HFF-Myc (cell line): ENCODE measurements at regions not wholly inside any gene's neighbourhood (a gene's known extent, or its start where the extent isn't known, plus 50 kb on each side); places are given as distances from the start of the nearest gene placed in this dataset.

ENCODE experiments used
- DNase-seq: peaks from one replicate; pipeline ENCODE4 v3.0.0-alpha.2; 2011; ENCODE audit warnings: low read depth; ENCODE audit errors: extremely low read depth
- H3K4me3 ChIP-seq: replicated peaks from 2 replicates; pipeline ENCODE4 v1.5.1; 2011; ENCODE audit warnings: low read depth, mild to moderate bottlenecking, control low read depth, low read length
- TF ChIP-seq, protein P1 (sequence below): IDR thresholded peaks from 2 replicates; pipeline ENCODE4 v1.5.1; 2012; ENCODE audit warnings: mild to moderate bottlenecking, low read depth, low read length, control low read depth; ENCODE audit errors: missing control alignments

DNA sequence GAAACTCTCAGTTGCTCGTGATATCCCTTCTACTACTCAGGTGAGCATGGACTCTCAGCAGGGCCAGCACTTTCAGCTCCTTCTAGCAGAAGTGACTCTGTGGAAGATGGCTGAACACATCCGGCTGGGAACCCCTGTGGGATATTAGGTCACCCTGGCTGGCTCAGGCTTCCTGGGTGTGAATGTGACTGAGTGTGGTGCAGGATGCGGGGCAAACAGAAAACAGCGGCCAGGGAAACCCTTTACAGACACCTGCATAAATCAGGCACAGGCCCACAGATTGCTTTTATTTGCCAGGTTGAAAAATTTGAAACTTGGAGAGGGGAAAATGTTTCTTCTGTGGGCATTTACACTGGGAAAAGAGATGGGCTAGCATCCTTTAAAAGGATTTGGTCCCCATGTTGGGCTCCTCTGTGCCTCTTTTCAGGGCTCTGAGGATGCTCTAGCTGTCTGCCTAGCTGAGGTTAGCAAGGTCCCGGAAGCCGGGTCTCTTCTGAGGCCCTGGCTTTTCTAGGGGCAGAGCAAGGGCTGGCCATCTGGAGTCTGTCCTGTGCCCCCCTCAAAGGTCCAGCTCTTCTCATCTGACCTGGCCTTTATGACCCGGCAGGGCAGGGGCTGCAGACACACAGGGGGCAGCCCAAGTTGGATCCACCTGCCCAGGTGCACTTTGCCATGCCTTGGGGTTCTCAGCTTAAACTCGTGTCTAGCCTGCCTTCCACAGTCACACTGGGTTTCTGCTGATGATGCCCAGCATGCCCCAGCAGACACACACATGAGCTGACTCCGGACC, 243.0 kb downstream of the SIPA1L2 start:
- TF ChIP-seq, protein P1, sequence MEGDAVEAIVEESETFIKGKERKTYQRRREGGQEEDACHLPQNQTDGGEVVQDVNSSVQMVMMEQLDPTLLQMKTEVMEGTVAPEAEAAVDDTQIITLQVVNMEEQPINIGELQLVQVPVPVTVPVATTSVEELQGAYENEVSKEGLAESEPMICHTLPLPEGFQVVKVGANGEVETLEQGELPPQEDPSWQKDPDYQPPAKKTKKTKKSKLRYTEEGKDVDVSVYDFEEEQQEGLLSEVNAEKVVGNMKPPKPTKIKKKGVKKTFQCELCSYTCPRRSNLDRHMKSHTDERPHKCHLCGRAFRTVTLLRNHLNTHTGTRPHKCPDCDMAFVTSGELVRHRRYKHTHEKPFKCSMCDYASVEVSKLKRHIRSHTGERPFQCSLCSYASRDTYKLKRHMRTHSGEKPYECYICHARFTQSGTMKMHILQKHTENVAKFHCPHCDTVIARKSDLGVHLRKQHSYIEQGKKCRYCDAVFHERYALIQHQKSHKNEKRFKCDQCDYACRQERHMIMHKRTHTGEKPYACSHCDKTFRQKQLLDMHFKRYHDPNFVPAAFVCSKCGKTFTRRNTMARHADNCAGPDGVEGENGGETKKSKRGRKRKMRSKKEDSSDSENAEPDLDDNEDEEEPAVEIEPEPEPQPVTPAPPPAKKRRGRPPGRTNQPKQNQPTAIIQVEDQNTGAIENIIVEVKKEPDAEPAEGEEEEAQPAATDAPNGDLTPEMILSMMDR = no peak
- no peak for DNase-seq
- H3K4me3 ChIP-seq = no peak overlapping the region

DNA sequence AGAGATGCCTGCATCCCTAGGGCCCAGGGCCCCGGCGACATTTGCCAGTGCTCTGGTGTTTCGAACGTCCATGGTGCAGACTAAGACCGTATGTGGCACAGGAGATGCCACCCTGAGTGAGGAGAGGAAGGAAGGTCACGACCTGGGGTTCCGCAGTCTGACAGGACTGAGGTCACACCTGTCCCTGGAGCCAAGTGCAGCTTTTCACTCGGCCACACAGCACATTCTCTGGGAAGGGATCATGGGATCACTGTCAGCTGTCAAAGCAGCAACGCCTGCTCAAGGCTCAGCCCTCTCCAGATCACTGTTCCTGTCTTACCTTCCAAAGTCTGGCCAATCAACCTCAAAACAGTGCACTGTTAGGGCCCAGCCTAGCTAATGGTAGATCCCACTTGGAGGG, 243.6 kb downstream of the SIPA1L2 start:
- TF ChIP-seq, protein P1 = no peak
- no peak for DNase-seq

DNA sequence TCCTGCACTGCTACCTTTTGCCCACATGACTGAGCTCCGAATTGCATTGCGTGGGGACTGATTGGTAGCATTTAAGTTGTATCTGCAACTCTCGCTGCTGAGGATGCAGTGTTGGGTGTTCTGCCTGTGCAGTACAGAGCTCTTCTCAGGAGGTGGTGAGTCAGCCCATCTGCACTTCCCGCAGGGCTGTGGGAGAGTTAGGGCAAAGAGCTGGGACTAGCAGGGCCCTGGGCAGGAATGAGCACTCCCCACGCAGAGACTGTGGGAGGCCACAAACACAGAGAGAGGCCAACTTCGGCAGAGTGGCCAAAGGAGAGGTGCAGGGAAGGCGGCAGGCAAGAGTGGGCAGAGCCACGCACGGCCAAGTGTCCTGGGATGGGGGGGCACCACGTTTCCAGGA, 244.7 kb downstream of the SIPA1L2 start:
- TF ChIP-seq, protein P1 = no peak
- DNase-seq = no peak
- H3K4me3 ChIP-seq = no peak overlapping the region

More for the DNA sequence above, 243.6 kb downstream of the SIPA1L2 start:
- H3K4me3 ChIP-seq = no peak overlapping the region

DNA sequence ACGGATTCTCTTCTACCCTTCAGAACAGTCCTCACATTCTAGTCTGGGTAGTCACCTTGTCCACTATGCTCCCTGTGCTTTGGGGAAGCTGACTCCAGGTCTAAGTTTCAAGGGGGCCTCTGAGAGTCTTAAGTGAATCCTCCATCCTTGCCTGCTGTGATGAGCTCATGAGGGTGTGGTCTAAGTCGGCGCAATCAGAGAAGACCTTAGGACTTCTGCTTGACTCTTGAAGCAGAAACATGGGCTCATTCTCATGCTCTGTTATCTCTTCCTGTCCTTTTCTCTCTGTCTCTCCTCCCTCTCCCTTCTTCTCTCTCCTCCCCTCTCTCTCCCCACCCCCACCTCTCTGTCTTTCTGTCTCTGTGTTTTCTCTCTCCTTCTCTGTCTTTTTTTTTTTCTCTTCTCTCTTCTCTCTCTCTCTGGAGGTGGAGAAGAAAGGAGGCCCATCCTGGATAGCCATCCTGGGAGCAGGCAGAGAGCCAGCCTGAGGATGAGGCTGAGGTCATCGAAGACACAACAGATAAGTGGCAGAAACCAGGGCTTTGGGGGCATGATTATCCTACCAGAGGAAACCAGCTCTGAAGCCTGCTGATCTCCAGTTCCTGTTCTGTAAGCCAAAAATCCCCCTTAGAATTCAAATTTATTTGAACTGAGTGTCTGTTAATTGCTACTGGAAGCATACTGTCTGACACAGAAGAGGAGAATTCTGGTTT, 245.6 kb downstream of the SIPA1L2 start:
- no peak overlapping the region for H3K4me3 ChIP-seq
- no peak for DNase-seq

DNA sequence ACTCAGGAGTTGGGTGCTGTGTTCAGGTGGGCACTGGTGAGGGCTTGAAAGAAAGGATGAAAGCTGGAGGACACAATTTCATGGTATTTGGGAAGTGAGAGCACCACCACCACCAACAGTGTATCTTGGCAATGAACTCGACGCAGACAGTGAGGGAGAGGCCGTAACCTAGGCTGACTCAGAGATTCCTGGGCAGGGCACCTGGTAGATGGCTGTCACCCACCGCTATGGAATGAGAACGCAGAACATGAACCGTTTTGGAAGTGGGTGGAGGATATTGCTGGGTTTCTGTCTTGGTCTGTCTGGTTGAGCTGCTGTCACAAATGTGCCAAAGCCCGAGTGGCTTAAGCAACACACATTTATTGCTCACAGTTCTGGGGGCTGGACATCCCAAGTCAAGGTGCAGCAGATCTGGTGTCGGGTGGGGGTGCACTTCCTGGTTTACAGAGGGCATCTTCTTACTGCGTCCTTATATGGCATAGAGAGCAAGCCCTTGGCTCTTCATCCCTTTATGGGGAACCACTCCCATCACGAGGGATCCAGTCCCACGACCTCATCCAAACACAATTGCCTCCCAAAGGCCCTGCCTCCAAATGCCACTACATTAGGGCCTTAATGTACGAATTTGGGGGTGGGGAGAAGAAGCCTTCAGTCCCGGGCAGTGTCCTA, 246.3 kb downstream of the SIPA1L2 start:
- no peak overlapping the region for H3K4me3 ChIP-seq
- TF ChIP-seq, protein P1 = no peak
- no peak for DNase-seq

More for the DNA sequence above, 245.6 kb downstream of the SIPA1L2 start:
- TF ChIP-seq, protein P1 = no peak

DNA sequence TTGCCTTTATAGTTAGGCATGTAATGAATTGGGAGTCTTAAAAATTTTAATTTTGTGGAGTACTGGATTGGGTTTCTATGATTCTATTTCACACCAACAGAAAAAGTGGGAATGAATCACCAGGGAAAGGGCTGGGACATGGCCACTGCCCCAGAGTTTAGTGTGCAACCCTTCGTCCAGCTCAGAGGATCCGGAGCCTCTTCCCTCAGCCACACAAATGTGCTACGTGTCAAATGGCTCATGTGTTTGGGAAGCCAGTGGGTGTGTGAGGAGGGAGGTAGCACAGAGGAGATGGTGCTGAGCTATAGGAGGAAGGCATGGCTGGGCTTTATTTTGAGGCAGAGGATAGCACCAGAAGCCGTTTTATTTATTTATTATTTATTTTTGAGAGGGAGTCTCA, 247.3 kb downstream of the SIPA1L2 start:
- DNase-seq = no peak
- TF ChIP-seq, protein P1 = no peak
- no peak overlapping the region for H3K4me3 ChIP-seq
